Transverse colon (tissue), 4 donors: ENCODE measurements at regions not wholly inside any gene's neighbourhood (a gene's known extent, or its start where the extent isn't known, plus 50 kb on each side); places are given as distances from the start of the nearest gene placed in this dataset.

Experiments used
- DNase-seq: peaks from one replicate; pipeline ENCODE4 v3.0.0-alpha.2; 2019
- H3K27ac ChIP-seq, 4 donors: fragments of 200-600 bp; sonication (generic); 2 replicates each; pipeline ENCODE4 v1.5.1; 2016 to 2018; ENCODE audit warnings: inconsistent platforms in 4 of 4
- H3K27me3 ChIP-seq: fragments of 200-600 bp; sonication (generic); 2 replicates; pipeline ENCODE4 v1.5.1; 2017; ENCODE audit warnings: inconsistent platforms
- H3K36me3 ChIP-seq, 4 donors: fragments of 200-600 bp; sonication (generic); 2 replicates each; pipeline ENCODE4 v1.5.1; 2017 to 2019; ENCODE audit warnings: inconsistent platforms in 4 of 4
- H3K4me1 ChIP-seq, 4 donors: fragments of 200-600 bp; sonication (generic); 2 replicates each; pipeline ENCODE4 v1.5.1; 2017 to 2020; ENCODE audit warnings: inconsistent platforms in 4 of 4
- H3K4me3 ChIP-seq, 4 donors: fragments of 200-600 bp; sonication (generic); 1 replicate in 1 of 4; 2 replicates in 3 of 4; pipeline versions ENCODE4 v1.5.1 to v1.6.1; 2017 to 2019; ENCODE audit warnings: inconsistent platforms in 4 of 4
- H3K9me3 ChIP-seq, 2 donors: fragments of 200-600 bp; sonication (generic); 2 replicates each; pipeline ENCODE4 v1.5.1; 2017 to 2019; ENCODE audit warnings: inconsistent platforms in 2 of 2
- EP300 ChIP-seq: sonication (generic); formaldehyde crosslinking; IDR thresholded peaks from one replicate; pipeline ENCODE4 v1.6.1; 2017; ENCODE audit warnings: antibody characterized with exemption, low read depth
- POLR2A ChIP-seq: fragments of 450-650 bp; IDR thresholded peaks from one replicate; pipeline ENCODE4 v1.6.1; 2016; ENCODE audit warnings: antibody characterized with exemption, mild to moderate bottlenecking, moderate library complexity
- POLR2AphosphoS5 ChIP-seq, 3 donors: sonication (generic); formaldehyde crosslinking; IDR thresholded peaks; one replicate each; pipeline ENCODE4 v1.6.1; 2016; ENCODE audit warnings: antibody characterized with exemption in 3 of 3
- WGBS, 2 donors: methylation state at CpG; one replicate each; pipeline ENCODE4 v1.1.5; 2018; ENCODE audit warnings: low coverage in 1 of 2; 5-methylcytosine and 5-hydroxymethylcytosine counted together
- in situ Hi-C, 4 donors: fragments of 200-750 bp; cut with MboI; loops; one replicate each; pipeline versions ENCODE4 v1.15.0 to v1.15.1; 2017; ENCODE audit warnings: low sequenced_read_pairs in 3 of 4, low pct_ligation_motif_present in 1 of 4, low pct_unique_long_range_greater_than_20kb in 1 of 4
- intact Hi-C: fragments of 100-400 bp; cut with DNase I; formaldehyde crosslinking; loops from one replicate; pipeline ENCODE4 v1.15.1; 2023; ENCODE audit warnings: low total_unique reads
- TF ChIP-seq, protein P1 (sequence below), 5 experiments: fragments of 200-600 bp in 3 of 5; fragments of 450-650 bp in 2 of 5; sonication (generic) in 3 of 5; IDR thresholded peaks; 1 replicate in 2 of 5; 2 replicates in 3 of 5; pipeline ENCODE4 v1.5.1; 2016 to 2017; ENCODE audit warnings: antibody characterized with exemption in 5 of 5, inconsistent platforms in 3 of 5, mild to moderate bottlenecking in 2 of 5, moderate library complexity in 1 of 5

DNA sequence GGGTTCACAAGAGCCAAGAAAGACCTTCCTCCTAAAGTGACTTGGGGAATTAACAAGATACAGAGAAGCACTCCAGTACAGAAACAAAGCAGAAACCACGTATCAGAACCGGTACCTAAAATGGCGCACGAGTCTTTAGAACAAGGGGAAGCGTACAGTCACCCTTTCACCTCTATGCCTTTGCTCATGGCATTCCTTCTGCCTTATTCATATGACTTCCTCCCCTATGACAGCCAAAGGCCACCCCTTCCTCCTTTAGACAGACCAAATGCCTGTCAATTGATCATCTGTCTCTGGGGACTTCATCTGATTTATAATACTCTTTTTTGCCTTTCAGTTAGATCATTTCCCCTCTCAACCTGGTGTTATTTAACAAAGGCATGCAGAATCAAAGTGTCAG, 89.5 kb upstream of the OSBPL8 start:
- in situ Hi-C loops (no loop called here), intact Hi-C loops (no loop called here)
- peaks cover 0 to 18% (median 2%) of the 10 kb centered on the region in 4 donors for H3K4me1 ChIP-seq
- H3K27ac ChIP-seq: no peak overlapping the region
- DNase-seq: no peak
- 96% methylated on average over 5 of the region's 5 CpGs; no CpG with 5 or more reads in 1 of the 2 donors for WGBS, 2 donors
- H3K9me3 ChIP-seq: no peaks in the 10 kb centered on the region
- H3K36me3 ChIP-seq: no peaks in the 10 kb centered on the region
- H3K4me3 ChIP-seq: no peak overlapping the region
- H3K27me3 ChIP-seq: no peaks in the 10 kb centered on the region
- TF ChIP-seq POLR2AphosphoS5 (IDR thresholded peaks at IDR 0.05): no peak
- TF ChIP-seq POLR2A: no peak
- TF ChIP-seq, protein P1, sequence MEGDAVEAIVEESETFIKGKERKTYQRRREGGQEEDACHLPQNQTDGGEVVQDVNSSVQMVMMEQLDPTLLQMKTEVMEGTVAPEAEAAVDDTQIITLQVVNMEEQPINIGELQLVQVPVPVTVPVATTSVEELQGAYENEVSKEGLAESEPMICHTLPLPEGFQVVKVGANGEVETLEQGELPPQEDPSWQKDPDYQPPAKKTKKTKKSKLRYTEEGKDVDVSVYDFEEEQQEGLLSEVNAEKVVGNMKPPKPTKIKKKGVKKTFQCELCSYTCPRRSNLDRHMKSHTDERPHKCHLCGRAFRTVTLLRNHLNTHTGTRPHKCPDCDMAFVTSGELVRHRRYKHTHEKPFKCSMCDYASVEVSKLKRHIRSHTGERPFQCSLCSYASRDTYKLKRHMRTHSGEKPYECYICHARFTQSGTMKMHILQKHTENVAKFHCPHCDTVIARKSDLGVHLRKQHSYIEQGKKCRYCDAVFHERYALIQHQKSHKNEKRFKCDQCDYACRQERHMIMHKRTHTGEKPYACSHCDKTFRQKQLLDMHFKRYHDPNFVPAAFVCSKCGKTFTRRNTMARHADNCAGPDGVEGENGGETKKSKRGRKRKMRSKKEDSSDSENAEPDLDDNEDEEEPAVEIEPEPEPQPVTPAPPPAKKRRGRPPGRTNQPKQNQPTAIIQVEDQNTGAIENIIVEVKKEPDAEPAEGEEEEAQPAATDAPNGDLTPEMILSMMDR (IDR thresholded peaks at IDR 0.05): no peak
- TF ChIP-seq EP300: no peak

GRCh38 chr12:76652402-76652801, 92.8 kb upstream of the OSBPL8 start:
- intact Hi-C loops: no loop called here
- no peak for DNase-seq
- WGBS, 2 donors: 61 to 71% methylated on average over 4 of the region's 4 CpGs
- Histone ChIP-seq H3K4me1 (peaks cover 0 to 18% (median 2%) of the 10 kb centered on the region in 4 donors), H3K9me3 (no peaks in the 10 kb centered on the region), H3K27ac (no peak overlapping the region), H3K36me3 (no peaks in the 10 kb centered on the region), H3K27me3 (no peaks in the 10 kb centered on the region), H3K4me3 (no peak overlapping the region)
- in situ Hi-C loops: no loop called here
- TF ChIP-seq, protein P1 (IDR thresholded peaks at IDR 0.05): no peak
- no peak for TF ChIP-seq POLR2AphosphoS5 (IDR thresholded peaks at IDR 0.05)
- TF ChIP-seq POLR2A: no peak
- no peak for TF ChIP-seq EP300

- Histone ChIP-seq H3K27ac (no peak overlapping the region), H3K4me3 (no peak overlapping the region), H3K4me1 (peaks cover 0 to 18% (median 2%) of the 10 kb centered on the region in 4 donors), H3K36me3 (no peaks in the 10 kb centered on the region), H3K27me3 (no peaks in the 10 kb centered on the region), H3K9me3 (no peaks in the 10 kb centered on the region)
- intact Hi-C loops: no loop called here
- in situ Hi-C loops: no loop called here
- 33 to 48% methylated on average over 1 of the region's 1 CpG for WGBS, 2 donors
- no peak for DNase-seq
- no peak for TF ChIP-seq POLR2A
- no peak for TF ChIP-seq POLR2AphosphoS5 (IDR thresholded peaks at IDR 0.05)
- no peak for TF ChIP-seq EP300
- TF ChIP-seq, protein P1 (IDR thresholded peaks at IDR 0.05): no peak
These were observed 93.8 kb upstream of the OSBPL8 start for GRCh38 chr12:76653342-76653741.

DNA sequence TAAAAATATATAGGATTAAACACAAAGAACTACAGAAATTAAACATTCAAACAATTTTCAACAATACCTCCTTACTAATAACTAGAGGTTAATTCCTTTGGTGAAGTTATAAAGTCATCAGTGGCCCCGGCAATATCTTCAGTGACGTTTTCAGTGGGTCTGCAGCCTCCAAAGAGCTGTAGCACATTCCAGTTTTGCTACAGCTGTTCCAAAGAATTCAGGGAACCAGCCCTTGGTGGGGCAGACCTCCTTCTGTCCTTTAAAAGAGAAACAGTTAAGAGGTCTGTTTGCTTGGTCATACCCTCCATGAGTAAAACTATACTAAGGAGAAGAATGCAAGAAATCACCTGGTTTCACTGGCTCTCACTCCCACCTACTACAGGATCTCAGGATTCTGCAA, 99.2 kb upstream of the ZDHHC17 start:
- WGBS, 2 donors: 75 to 87% methylated on average over 2 of the region's 2 CpGs
- Histone ChIP-seq H3K27ac (no peak overlapping the region), H3K4me3 (no peak overlapping the region), H3K9me3 (no peaks in the 10 kb centered on the region), H3K27me3 (no peaks in the 10 kb centered on the region), H3K36me3 (no peaks in the 10 kb centered on the region), H3K4me1 (peaks cover 0 to 13% (median 4%) of the 10 kb centered on the region in 4 donors)
- in situ Hi-C loops (no loop called here), intact Hi-C loops (loop anchor here (5.0 kb wide), 1 partner anchor 648 kb away; no protein-coding TSS in a partner anchor)
- no peak for TF ChIP-seq EP300
- no peak for TF ChIP-seq POLR2A
- no peak for TF ChIP-seq POLR2AphosphoS5 (IDR thresholded peaks at IDR 0.05)
- TF ChIP-seq, protein P1 (IDR thresholded peaks at IDR 0.05): no peak
- no peak for DNase-seq
